Stimulated activated effector memory CD8-positive, alpha-beta T cell treated with anti-CD3 and anti-CD28 coated beads, Interleukin-12 subunit alpha, Interleukin-12 subunit beta, amount 100 ng/mL, for 72 hours (primary cell): ENCODE measurements at regions not wholly inside any gene's neighbourhood (a gene's known extent, or its start where the extent isn't known, plus 50 kb on each side); places are given as distances from the start of the nearest gene placed in this dataset.
"Not testable (repeated sequence)": the region's sequence is repeated elsewhere in the genome, so short reads cannot be mapped to it uniquely, and the experiment has no call there.

Experiments used
- ATAC-seq: fragments of 150-1000 bp; cut with Tn5 transposase; 2 replicates; pipeline ENCODE4 v1.10.0; 2021
- DNase-seq, 2 donors: peaks; one replicate each; pipeline ENCODE4 v3.0.0; 2021 to 2022; ENCODE audit warnings: low spot score in 2 of 2
- H3K27ac Mint-ChIP-seq: one replicate; pipeline ENCODE4 v1.8.0; 2022; ENCODE audit warnings: mild to moderate bottlenecking, mixed read lengths
- H3K36me3 Mint-ChIP-seq: one replicate; pipeline ENCODE4 v1.8.0; 2022; ENCODE audit warnings: mild to moderate bottlenecking, mixed read lengths
- H3K4me1 Mint-ChIP-seq: one replicate; pipeline ENCODE4 v1.8.0; 2022; ENCODE audit warnings: mixed read lengths
- H3K4me3 Mint-ChIP-seq: one replicate; pipeline ENCODE4 v1.8.0; 2022; ENCODE audit warnings: mild to moderate bottlenecking, mixed read lengths
- H3K9me3 Mint-ChIP-seq: one replicate; pipeline ENCODE4 v1.8.0; 2022; ENCODE audit warnings: mixed read lengths

- Mint-ChIP-seq H3K27ac (no peak overlapping the region), H3K4me3 (no peak overlapping the region), H3K9me3 (no peaks in the 10 kb centered on the region), H3K4me1 (no peaks in the 10 kb centered on the region), H3K36me3 (no peaks in the 10 kb centered on the region)
- no peak for ATAC-seq
- DNase-seq, result no peak
These were observed 273.8 kb upstream of the USP25 start for GRCh38 chr21:15455819-15456462.

DNA sequence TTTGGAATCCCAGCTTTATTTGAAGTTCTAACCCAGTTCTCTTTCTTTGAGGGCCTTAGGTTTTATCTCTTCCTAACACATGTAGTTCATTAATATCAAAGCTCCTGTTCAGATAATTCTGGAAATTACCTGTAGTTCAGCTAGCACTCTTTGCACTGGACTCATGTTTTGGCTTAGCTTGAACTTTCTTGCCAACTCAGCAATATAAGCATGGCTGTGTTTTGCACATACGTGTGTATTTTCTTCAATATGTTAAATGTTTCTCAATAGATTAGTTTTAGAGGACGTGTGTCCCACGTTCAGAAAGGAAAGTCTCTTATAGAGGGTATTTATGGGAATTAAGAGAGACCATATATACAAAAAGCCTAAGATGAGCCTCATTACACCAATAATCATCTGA is 271.8 kb upstream of the USP25 start:
- Mint-ChIP-seq H3K4me3 (no peak overlapping the region), H3K27ac (no peak overlapping the region), H3K36me3 (no peaks in the 10 kb centered on the region), H3K4me1 (no peaks in the 10 kb centered on the region), H3K9me3 (no peaks in the 10 kb centered on the region)
- no peak for ATAC-seq
- no peak for DNase-seq

GRCh38 chr21:15462092-15462491 is 267.7 kb upstream of the USP25 start:
- Mint-ChIP-seq H3K9me3 (no peaks in the 10 kb centered on the region), H3K4me1 (no peaks in the 10 kb centered on the region), H3K27ac (no peak overlapping the region), H3K36me3 (no peaks in the 10 kb centered on the region), H3K4me3 (no peak overlapping the region)
- DNase-seq, result no peak
- no peak for ATAC-seq

DNA sequence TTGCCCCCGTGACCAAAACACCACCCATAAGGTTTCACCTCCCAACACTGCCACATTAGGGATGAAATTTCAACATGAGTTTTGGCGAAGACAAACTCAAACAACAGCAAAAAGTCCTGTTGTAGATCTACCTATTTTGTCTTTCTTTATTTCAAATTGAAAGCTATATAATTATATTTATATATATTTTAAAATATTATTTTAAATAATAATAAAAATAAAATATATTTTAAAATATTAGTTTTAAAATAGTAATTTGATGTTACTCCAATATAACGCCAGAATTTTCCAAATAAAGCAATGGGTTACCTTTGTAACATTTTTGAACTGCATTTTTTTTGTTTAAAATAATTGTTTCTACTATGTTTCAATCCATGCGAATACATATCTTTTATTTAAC is 263.5 kb upstream of the USP25 start:
- DNase-seq, result no peak

DNA sequence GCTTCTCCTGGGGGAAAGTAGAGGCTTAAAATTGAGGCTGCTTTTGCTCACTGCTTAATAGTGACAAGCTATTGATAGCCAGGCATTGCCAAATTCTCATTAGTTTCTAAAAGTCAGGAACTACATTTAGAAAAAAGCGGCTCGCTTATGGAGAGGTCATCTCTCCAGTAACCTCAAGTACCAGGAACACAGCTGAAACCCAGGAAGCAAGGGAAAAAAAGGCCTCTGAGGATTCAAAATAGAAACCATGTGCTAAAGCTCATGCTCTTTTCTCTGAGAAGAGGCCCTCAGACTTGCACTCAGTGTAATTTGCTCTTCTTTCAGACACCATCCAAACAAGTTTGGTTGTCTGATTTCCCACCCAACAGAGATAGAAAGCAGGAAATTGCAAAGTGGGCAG is 261.4 kb upstream of the USP25 start:
- no peaks in the 10 kb centered on the region for H3K36me3 Mint-ChIP-seq

More for the DNA sequence above, 263.5 kb upstream of the USP25 start:
- no peaks in the 10 kb centered on the region for H3K9me3 Mint-ChIP-seq
- no peaks in the 10 kb centered on the region for H3K36me3 Mint-ChIP-seq
- no peak overlapping the region for H3K4me3 Mint-ChIP-seq
- no peak overlapping the region for H3K27ac Mint-ChIP-seq
- no peaks in the 10 kb centered on the region for H3K4me1 Mint-ChIP-seq
- no peak for ATAC-seq

GRCh38 chr21:15472108-15473040 is 257.4 kb upstream of the USP25 start:
- ATAC-seq, result no peak
- H3K36me3 Mint-ChIP-seq, result no peaks in the 10 kb centered on the region
- H3K4me1 Mint-ChIP-seq, result no peaks in the 10 kb centered on the region
- H3K27ac Mint-ChIP-seq, result no peak overlapping the region
- peaks cover 3% of the 10 kb centered on the region for H3K9me3 Mint-ChIP-seq
- no peak for DNase-seq
- H3K4me3 Mint-ChIP-seq, result no peak overlapping the region

More for the DNA sequence above, 261.4 kb upstream of the USP25 start:
- Mint-ChIP-seq H3K4me1 (no peaks in the 10 kb centered on the region), H3K27ac (no peak overlapping the region), H3K9me3 (no peaks in the 10 kb centered on the region), H3K4me3 (no peak overlapping the region)
- ATAC-seq (no peak), DNase-seq (no peak)

- H3K4me1 Mint-ChIP-seq, ATAC-seq, H3K27ac Mint-ChIP-seq, H3K36me3 Mint-ChIP-seq, H3K4me3 Mint-ChIP-seq, DNase-seq, H3K9me3 Mint-ChIP-seq: not testable (repeated sequence)
These were observed 252.0 kb upstream of the USP25 start for GRCh38 chr21:15477773-15478172.

GRCh38 chr21:15480160-15480559 is 249.6 kb upstream of the USP25 start:
- Mint-ChIP-seq H3K36me3 (no peaks in the 10 kb centered on the region), H3K4me3 (no peak overlapping the region), H3K4me1 (peaks cover 10% of the 10 kb centered on the region), H3K9me3 (peaks cover 7% of the 10 kb centered on the region), H3K27ac (no peak overlapping the region)
- ATAC-seq, result no peak
- no peak for DNase-seq

DNA sequence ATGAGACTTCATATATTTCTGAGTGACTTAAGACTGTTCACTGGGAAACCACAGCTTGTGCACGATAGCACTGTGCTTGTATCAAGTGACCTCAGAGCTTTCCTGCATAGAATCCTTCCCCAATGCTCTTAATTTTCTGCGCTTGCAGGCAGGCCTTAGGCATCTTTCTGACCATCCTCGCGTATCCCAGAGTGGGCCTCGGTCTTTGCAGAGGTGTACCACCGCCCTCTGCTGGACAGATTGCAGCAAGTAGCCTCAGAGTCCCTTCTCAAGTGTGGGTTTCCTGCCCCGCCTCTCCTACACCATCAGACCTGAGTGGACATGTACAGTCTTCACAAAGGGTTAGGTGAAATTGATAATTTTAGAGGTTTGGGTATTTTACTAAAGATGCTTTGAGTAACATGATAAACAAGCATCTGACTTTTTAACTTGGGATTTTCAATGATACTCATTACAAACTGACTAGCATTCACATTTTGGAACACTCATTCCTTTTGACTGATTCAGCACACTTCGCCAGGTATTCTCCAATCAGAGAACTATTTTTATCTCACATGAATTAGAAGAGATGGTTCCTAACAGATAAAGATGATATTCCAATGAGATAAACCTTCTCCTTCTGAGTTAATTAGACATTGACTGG is 246.5 kb upstream of the USP25 start:
- Mint-ChIP-seq H3K4me1 (peaks cover 10% of the 10 kb centered on the region), H3K4me3 (no peak overlapping the region), H3K36me3 (no peaks in the 10 kb centered on the region), H3K9me3 (no peaks in the 10 kb centered on the region), H3K27ac (no peak overlapping the region)
- ATAC-seq, result peak; percentile 99
- DNase-seq, result peak; percentile 69 to 84

DNA sequence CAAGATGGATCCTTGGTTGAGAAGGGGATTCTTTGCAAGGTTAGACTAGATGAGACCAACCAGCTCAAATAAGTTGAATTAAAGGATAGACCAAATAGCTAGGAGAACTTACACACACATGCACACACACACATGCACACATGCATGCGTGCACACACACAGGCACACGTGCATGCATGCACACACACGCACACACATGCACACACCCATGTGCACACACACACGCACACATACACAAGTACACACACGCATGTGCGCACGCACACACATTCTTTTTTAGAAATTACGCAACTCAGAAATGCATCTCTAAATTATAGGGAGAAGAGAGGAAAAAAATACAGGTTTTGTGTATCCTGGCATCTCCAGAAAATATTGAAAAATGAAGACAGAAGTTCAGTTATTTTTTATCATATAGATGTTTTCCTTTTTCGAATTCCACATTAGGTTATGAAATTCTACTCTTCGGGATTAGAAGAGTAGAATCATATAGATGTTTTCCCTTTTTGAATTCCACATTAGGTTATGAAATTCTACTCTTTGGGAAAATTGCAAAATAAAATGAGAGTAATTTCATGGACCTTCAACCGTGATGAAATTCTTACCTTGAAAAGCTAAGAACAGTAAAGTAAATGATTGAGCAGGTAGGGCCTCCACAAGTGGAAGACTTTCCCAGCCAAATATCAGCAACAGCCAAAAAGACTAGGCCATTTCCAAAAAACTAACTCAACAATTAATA is 243.2 kb upstream of the USP25 start:
- no peaks in the 10 kb centered on the region for H3K4me1 Mint-ChIP-seq

DNA sequence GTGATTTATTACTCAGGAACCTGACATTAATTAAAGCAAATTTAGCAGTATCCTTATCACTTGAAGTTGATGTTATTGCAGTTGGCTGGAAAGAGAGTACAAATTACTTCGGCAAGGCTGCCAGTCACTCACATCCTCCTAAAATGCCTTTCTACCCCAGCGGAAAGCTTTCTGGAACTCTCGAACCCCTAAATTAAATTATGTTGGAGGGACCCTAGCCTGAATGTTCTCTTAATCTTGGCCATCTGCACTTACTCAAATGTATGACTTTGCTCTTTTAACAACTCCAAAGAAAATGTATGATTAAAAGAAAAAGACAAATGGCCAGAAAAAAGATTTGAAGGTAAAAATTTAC is 242.6 kb upstream of the USP25 start:
- H3K4me3 Mint-ChIP-seq, result no peak overlapping the region
- H3K4me1 Mint-ChIP-seq, result no peaks in the 10 kb centered on the region
- H3K27ac Mint-ChIP-seq, result no peak overlapping the region
- DNase-seq, result no peak
- H3K36me3 Mint-ChIP-seq, result no peaks in the 10 kb centered on the region
- no peak for ATAC-seq
- H3K9me3 Mint-ChIP-seq, result no peaks in the 10 kb centered on the region

More for the DNA sequence above, 243.2 kb upstream of the USP25 start:
- Mint-ChIP-seq H3K9me3 (no peaks in the 10 kb centered on the region), H3K4me3 (no peak overlapping the region), H3K27ac (no peak overlapping the region), H3K36me3 (no peaks in the 10 kb centered on the region)
- no peak for ATAC-seq
- no peak for DNase-seq

DNA sequence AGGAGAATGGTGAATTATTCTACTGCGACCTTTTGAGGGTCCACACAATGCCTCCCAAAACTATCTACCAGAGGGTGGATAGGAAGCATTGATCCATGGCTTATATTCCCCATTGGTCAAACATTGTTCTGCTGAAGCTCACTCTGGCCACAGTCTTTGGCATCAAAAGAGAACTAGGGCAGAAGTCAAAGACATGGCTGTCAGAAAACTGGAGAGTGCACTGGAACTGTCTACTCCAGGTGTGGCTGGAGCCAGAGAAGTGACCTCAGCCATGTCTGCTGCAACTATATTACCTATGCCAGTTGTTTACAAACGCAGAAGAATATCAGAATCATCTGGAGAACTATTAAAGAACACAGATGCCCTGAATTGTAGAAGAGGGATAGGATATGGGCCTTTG is 238.7 kb upstream of the USP25 start:
- no peaks in the 10 kb centered on the region for H3K4me1 Mint-ChIP-seq
- no peaks in the 10 kb centered on the region for H3K36me3 Mint-ChIP-seq
- no peaks in the 10 kb centered on the region for H3K9me3 Mint-ChIP-seq
- H3K27ac Mint-ChIP-seq, result no peak overlapping the region
- no peak for ATAC-seq
- no peak overlapping the region for H3K4me3 Mint-ChIP-seq
- DNase-seq, result no peak

- no peak overlapping the region for H3K4me3 Mint-ChIP-seq
- no peak overlapping the region for H3K27ac Mint-ChIP-seq
- ATAC-seq (no peak), DNase-seq (no peak)
- no peaks in the 10 kb centered on the region for H3K4me1 Mint-ChIP-seq
- H3K36me3 Mint-ChIP-seq, result no peaks in the 10 kb centered on the region
- H3K9me3 Mint-ChIP-seq, result no peaks in the 10 kb centered on the region
These were observed 236.1 kb upstream of the USP25 start for GRCh38 chr21:15493646-15494045.

DNA sequence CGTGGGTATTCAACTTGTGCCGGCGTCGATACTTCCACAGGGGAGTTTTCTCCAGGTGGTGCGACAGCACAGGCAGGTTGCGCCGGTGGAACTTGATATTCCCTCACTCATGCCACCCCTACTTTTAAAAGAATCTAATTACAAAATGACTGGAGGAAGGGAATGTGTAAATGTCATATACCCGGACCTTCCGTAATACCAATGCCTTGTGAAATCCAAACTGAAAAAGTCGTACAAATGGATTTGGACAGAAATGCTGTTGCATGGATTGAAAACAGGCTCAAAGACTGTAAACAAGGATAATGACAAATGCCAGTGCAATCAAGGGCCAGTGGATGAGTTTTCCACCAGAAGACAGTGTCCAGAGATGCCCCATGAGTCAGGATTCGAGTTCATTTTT is 235.3 kb upstream of the USP25 start:
- Mint-ChIP-seq H3K4me1 (no peaks in the 10 kb centered on the region), H3K36me3 (no peaks in the 10 kb centered on the region), H3K9me3 (no peaks in the 10 kb centered on the region), H3K27ac (no peak overlapping the region), H3K4me3 (no peak overlapping the region)
- DNase-seq (no peak), ATAC-seq (no peak)

DNA sequence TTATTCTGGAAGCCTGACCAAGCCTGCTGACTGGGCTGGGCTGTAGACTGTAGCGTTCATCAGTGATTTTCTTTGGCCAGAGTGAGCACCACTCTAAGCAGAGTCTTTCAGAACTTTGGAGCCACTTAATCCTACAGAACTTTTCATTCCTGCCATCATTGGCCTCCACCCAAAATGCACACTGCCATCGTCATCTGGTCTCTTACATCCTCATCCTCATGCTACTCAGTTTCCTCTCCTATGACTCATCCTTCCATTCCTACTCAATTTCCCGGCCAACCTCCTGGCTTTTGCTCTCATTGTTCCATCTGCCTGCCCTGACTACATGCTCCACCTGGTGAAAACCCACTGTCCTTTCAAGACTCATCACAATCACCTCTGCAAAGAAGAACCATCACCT is 233.8 kb upstream of the USP25 start:
- no peak for DNase-seq
- Mint-ChIP-seq H3K27ac (no peak overlapping the region), H3K9me3 (no peaks in the 10 kb centered on the region), H3K4me1 (no peaks in the 10 kb centered on the region), H3K36me3 (no peaks in the 10 kb centered on the region), H3K4me3 (no peak overlapping the region)
- ATAC-seq, result no peak
